Fibroblast of the aortic adventitia (primary cell): ENCODE measurements at regions not wholly inside any gene's neighbourhood (a gene's known extent, or its start where the extent isn't known, plus 50 kb on each side); places are given as distances from the start of the nearest gene placed in this dataset.
A peak's percentile ranks its signal among the peaks of the same experiment; 100 is the strongest.

Experiments
- DNase-seq: peaks from one replicate; pipeline ENCODE4 v3.0.0-alpha.2; 2010; ENCODE audit warnings: low read depth
- H3K4me3 ChIP-seq: 2 replicates; pipeline ENCODE4 v1.5.1; 2011; ENCODE audit warnings: low read depth, mild to moderate bottlenecking, control low read depth, low read length, moderate library complexity
- TF ChIP-seq, protein P1 (sequence below): IDR thresholded peaks from 2 replicates; pipeline ENCODE4 v1.5.1; 2011; ENCODE audit warnings: mild to moderate bottlenecking, low read length, control low read depth, inconsistent platforms; ENCODE audit not compliant: insufficient read depth

DNA sequence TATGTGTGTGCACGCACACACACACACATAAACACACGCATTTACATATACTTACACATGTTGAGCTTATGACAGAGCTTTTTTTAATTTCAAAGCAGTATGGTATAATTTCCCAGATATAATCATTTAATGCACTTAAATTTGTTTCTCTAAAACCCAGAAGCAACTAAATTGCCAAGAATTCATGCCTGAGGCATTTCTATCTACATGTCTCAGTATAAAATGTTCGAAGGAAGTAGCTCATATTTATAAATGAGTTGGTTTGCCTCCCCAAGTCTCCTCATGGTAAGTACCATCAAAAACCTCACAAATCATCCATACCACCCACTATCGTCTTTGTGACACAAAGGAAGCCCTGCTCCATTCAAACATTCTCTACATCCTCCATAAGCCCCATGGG lies 130.6 kb downstream of the RPL22L1 start:
- TF ChIP-seq, protein P1, sequence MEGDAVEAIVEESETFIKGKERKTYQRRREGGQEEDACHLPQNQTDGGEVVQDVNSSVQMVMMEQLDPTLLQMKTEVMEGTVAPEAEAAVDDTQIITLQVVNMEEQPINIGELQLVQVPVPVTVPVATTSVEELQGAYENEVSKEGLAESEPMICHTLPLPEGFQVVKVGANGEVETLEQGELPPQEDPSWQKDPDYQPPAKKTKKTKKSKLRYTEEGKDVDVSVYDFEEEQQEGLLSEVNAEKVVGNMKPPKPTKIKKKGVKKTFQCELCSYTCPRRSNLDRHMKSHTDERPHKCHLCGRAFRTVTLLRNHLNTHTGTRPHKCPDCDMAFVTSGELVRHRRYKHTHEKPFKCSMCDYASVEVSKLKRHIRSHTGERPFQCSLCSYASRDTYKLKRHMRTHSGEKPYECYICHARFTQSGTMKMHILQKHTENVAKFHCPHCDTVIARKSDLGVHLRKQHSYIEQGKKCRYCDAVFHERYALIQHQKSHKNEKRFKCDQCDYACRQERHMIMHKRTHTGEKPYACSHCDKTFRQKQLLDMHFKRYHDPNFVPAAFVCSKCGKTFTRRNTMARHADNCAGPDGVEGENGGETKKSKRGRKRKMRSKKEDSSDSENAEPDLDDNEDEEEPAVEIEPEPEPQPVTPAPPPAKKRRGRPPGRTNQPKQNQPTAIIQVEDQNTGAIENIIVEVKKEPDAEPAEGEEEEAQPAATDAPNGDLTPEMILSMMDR = no peak
- peak overlapping the region; percentile 13 for H3K4me3 ChIP-seq
- DNase-seq = no peak

DNA sequence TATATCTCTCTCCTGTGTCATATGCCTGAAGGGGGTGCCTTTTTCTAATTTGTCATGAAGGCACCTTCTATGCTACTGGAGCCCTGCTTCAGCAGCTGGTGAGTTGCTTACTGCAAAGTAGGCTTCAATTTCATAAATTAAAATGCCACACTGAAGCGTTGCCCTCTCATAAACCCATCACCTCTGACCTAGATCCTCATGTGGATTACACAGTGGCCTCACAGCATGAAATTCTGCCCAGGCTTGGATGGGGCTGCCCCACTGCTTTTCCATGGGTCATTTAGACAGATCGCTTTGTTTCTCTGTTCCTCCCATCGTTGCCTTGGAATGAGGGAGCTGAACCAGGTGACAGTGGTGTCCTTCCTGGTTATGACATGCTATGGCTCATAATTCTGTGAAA lies 131.2 kb downstream of the RPL22L1 start:
- TF ChIP-seq, protein P1 = no peak
- H3K4me3 ChIP-seq = no peak overlapping the region
- DNase-seq = no peak

DNA sequence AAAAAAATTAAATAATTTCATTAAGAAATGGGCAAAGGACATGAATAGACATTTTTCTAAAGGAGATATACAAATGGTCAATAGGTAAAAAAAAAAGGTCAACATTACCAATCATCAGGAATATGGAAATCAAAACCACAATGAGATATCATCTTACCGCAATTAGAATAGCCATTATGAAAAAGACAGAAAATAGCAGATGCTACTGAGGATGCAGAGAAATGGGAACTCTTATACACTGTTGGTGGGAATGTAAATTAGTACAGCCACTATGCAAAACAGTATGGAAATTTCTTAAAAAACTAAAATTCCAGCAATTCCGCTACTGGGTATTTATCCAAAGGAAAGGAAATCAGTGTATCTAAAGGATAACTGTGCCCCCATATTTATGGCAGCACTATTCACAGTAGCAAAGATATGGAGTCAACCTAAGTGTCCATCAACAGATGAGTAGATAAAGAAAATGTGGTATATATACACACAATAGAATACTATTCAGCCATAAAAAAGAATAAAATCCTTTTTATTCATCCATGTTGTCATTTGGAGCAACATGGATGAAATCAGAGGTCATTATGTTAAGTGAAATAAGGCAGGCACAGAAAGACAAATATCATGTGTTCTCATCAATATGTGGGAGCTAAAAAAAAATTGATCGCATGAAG lies 132.4 kb downstream of the RPL22L1 start:
- TF ChIP-seq, protein P1 = no peak
- no peak for DNase-seq
- no peak overlapping the region for H3K4me3 ChIP-seq

DNA sequence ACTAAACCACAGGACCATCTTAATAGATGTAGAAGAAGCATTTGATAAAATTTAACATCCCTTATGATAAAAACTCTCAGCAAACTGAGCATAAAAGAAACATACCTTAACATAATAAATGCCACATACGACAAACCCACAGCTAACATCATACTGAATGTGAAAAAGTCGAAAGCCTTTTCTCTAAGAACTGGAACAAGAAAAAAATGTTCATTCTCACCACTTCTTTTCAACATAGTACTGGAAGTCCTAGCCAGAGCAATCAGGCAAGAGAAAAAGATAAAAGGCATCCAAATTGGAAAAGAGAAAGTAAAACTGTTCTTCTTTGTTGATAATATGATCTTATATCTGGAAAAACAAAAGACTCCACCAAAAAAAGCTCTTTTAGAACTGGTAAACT lies 134.2 kb downstream of the RPL22L1 start:
- no peak for DNase-seq
- peak overlapping the region; percentile 45 for H3K4me3 ChIP-seq
- TF ChIP-seq, protein P1 = no peak

DNA sequence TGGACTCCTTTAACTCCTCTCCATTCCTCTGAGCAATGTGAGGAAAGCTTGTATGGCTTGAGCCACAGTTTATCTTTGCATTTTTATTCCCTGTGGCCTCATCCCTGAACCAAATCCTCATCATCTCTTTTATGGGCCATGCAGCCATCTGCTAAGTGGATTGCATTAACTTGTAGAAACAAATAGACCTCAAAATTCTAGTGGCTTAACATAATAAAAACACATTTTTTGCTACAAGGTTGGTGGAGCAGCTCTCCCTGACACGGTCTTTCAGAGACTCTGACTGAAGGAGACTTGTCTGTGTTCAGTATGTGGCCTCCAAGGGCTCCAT lies 135.3 kb downstream of the RPL22L1 start:
- DNase-seq = no peak
- peak overlapping the region; percentile 45 for H3K4me3 ChIP-seq

DNA sequence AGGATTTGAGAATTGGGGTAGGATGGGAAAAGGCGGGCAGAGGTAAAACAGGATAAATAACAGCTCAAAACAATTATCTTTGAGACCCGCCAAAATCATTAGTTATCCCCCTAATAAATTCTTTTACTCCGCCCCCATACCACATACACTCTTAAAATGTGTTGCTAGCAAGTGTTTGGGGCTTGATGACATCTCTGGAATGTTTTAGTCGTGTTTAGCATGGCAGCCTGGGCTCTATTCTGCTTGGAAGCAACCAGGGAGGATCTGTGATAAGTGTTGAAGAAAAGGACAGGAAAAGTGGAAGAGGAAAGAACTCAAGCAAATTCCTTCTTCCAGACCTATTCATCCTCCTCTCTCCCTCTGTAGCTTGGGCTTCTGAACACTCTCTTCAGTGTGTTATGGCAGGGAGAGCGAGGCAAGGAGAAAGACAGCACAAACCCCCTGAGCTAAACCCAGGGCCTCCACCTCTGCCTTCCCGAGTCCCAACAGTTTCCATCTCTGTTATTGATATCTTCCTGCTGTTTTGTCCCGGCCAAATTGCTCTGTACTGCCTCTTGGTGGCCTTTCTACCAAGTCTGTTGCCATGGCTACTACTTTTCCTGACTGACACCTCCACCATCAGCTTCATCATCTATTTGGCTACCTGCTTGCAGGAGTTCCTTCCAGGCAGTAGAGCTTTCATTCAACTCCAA lies 135.8 kb downstream of the RPL22L1 start:
- H3K4me3 ChIP-seq = peak overlapping the region; percentile 0
- TF ChIP-seq, protein P1 = no peak
- no peak for DNase-seq

More for the DNA sequence above, 135.3 kb downstream of the RPL22L1 start:
- TF ChIP-seq, protein P1 = no peak
